GM06990 (cell line): ENCODE measurements at regions not wholly inside any gene's neighbourhood (a gene's known extent, or its start where the extent isn't known, plus 50 kb on each side); places are given as distances from the start of the nearest gene placed in this dataset.

Experiments
- DNase-seq: peaks from one replicate; pipeline ENCODE4 v3.0.0-alpha.2; 2011; ENCODE audit not compliant: insufficient read length; ENCODE audit errors: extremely low read depth
- H3K27me3 ChIP-seq: replicated peaks from 2 replicates; pipeline ENCODE4 v1.6.0; 2011; ENCODE audit warnings: low read length; ENCODE audit not compliant: control insufficient read depth, insufficient read depth
- H3K36me3 ChIP-seq: 2 replicates; pipeline ENCODE4 v1.5.1; 2011; ENCODE audit warnings: low read length; ENCODE audit not compliant: control insufficient read depth, insufficient read depth
- H3K4me3 ChIP-seq: replicated peaks from 2 replicates; pipeline ENCODE4 v1.5.1; 2011; ENCODE audit warnings: low read depth, mild to moderate bottlenecking, control low read depth, low read length
- TF ChIP-seq, protein P1 (sequence below): IDR thresholded peaks from 2 replicates; pipeline ENCODE4 v1.5.1; 2011; ENCODE audit warnings: low read length, control low read depth, mild to moderate bottlenecking, inconsistent platforms; ENCODE audit not compliant: insufficient read depth, poor library complexity, severe bottlenecking

DNA sequence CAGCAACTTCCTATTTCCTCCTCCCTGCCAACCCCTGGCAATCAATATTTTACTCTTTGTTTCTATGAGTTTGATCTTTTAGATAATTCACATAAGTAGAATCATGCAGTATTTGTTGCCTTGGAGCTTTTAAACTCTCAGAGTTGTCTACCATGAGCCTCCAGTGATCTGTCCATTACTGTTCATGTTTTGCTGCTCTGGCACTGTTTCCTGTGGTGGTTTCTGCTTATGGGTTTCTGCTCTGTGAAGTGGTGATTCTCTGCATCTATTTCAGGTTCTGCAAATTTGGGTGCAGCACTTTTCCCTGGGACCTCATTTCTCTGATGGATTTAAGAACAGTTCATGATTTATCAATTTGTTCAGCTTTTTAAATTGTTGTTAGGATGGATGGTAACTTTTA, 908.1 kb upstream of the FANCL start:
- Histone ChIP-seq H3K36me3 (no peaks in the 10 kb centered on the region), H3K27me3 (0 out of 2 replicates have a peak, but pooled peaks cover 1% of the 10 kb centered on the region), H3K4me3 (no peak overlapping the region)
- DNase-seq, result no peak
- TF ChIP-seq, protein P1, sequence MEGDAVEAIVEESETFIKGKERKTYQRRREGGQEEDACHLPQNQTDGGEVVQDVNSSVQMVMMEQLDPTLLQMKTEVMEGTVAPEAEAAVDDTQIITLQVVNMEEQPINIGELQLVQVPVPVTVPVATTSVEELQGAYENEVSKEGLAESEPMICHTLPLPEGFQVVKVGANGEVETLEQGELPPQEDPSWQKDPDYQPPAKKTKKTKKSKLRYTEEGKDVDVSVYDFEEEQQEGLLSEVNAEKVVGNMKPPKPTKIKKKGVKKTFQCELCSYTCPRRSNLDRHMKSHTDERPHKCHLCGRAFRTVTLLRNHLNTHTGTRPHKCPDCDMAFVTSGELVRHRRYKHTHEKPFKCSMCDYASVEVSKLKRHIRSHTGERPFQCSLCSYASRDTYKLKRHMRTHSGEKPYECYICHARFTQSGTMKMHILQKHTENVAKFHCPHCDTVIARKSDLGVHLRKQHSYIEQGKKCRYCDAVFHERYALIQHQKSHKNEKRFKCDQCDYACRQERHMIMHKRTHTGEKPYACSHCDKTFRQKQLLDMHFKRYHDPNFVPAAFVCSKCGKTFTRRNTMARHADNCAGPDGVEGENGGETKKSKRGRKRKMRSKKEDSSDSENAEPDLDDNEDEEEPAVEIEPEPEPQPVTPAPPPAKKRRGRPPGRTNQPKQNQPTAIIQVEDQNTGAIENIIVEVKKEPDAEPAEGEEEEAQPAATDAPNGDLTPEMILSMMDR, result no peak

DNA sequence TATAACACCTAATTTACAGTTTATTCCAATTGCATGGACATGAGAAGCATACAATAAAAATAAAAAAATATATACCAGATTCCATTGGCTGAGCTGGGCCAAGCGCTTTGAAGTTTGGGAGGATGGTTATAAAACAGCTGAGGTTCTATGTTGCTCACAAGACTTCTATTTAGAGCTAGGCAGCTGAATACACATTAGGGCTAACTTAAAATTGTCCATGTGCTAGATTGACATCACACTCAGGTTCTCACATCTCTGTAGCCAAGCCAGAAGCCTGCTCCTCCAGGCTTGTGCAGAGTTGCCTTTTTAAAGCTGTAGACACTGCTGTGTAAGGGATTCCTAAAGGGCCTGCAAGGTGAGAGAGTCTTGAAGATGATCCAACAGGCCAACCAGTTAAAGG, 871.1 kb upstream of the FANCL start:
- TF ChIP-seq, protein P1, result no peak
- Histone ChIP-seq H3K36me3 (no peaks in the 10 kb centered on the region), H3K4me3 (no peak overlapping the region), H3K27me3 (no peaks in the 10 kb centered on the region)
- DNase-seq, result no peak

DNA sequence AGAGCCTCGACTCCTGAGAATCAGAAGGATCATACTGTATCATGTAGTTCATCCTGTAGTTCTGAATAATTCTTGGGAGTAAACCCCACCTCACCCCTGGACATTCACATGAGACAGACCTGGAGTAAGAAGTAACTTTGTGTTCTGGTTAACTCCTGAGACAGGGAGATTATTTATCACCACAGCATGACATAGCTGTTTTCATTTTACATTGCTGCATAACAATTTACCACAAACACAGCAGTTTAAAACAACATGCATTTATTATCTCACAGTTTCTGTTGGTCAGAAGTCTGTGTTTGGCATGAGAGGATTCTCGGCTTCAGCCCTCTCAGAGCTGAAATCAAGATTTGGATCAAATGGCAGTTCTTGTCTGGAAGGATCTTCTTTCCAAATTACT, 855.8 kb upstream of the FANCL start:
- DNase-seq, result no peak
- Histone ChIP-seq H3K4me3 (no peak overlapping the region), H3K27me3 (no peaks in the 10 kb centered on the region), H3K36me3 (no peaks in the 10 kb centered on the region)
- TF ChIP-seq, protein P1, result no peak

DNA sequence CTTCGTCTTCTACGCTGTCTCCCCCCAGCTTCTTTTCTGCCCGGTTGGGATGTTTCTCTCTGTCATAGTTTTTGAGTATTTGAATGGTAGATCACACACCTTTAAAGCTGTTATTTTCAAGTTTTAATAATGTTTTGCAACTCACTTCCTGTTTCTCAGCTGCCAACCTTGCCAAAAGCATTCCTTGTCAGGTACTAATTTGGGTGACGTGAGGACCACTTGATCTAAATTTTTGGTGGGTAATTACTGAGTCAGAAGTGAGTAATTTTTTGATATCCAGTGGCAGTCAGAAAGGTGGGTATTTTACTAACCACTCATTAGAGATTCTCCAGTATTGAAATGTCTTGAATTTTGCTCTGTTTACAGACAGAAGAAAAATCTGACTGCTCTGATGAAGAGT, 852.4 kb upstream of the FANCL start:
- Histone ChIP-seq H3K4me3 (no peak overlapping the region), H3K27me3 (no peaks in the 10 kb centered on the region), H3K36me3 (no peaks in the 10 kb centered on the region)
- no peak for DNase-seq
- TF ChIP-seq, protein P1, result no peak

DNA sequence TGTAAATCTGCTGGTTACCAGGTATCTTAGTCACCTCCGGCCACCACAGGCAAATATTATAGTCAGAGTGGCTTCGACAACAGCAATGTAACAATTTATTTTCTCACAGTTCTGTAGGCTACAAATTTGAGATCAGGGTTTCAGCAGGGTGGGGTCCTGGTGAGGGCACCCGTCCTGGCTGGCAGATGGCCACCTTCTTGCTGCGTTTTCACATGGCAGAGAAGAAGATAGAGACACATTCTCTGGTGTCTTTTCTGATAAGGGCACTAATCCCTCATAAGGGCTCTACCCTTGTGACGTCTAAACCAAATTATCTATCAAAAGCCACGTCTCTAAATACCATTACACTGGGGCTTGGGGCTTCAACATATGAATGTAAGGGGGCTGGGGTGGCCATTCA, 843.2 kb upstream of the FANCL start:
- no peak for DNase-seq
- Histone ChIP-seq H3K36me3 (no peaks in the 10 kb centered on the region), H3K27me3 (no peaks in the 10 kb centered on the region), H3K4me3 (no peak overlapping the region)
- TF ChIP-seq, protein P1, result no peak

DNA sequence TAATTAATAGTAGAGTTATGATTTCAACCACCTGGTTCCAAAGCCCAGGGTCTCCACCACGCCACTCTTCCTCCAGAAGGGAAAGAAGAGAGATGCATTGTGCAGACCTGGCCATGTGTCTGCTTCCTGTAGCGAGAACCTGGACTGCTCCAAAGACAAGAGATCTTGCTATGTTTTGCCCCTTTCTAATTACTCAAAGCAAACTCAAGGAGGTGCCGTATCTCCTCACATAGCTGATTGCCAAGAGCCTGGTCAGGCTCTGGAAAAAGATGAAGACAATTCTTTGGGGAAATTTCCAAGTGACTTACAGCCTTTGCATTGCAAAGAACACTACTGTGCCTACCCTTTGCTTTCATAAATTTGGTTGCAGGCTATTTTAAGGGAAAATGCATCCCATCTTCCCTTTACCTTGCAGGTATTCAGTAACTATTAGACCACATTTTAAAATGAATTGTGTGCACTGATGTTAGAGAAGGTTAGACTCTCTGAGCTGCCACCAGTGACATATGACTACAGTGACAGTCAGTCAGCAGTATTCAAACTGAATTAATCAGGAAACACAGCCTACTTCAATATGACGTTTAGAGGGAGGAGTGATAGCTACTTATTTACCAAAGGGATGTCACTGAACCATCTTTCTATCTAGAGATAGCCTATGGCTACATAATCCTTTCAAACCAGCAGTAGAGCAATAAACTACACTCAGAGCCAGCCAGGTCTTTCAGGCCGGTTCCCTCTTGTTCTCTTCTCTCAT, 842.1 kb upstream of the FANCL start:
- H3K27me3 ChIP-seq, result no peaks in the 10 kb centered on the region
- no peak overlapping the region for H3K4me3 ChIP-seq
- TF ChIP-seq, protein P1, result no peak
- H3K36me3 ChIP-seq, result no peaks in the 10 kb centered on the region
- DNase-seq, result no peak
